Esophagus squamous epithelium (tissue), 5 donors: ENCODE measurements at regions not wholly inside any gene's neighbourhood (a gene's known extent, or its start where the extent isn't known, plus 50 kb on each side); places are given as distances from the start of the nearest gene placed in this dataset.

Experiments
- DNase-seq: peaks from one replicate; lab custom pipeline; 2025; lab: John Stamatoyannopoulos, UW
- H3K27ac ChIP-seq, 4 donors: fragments of 200-600 bp; sonication (generic); one replicate each; pipeline ENCODE4 v1.5.1; 2016 to 2019; ENCODE audit warnings: mild to moderate bottlenecking in 1 of 4
- H3K27me3 ChIP-seq, 4 donors: fragments of 200-600 bp; sonication (generic); 1 replicate in 3 of 4; 2 replicates in 1 of 4; pipeline versions ENCODE4 v1.5.1 to v1.6.0; 2017 to 2021; ENCODE audit warnings: antibody characterized with exemption in 1 of 4
- H3K36me3 ChIP-seq, 3 donors: fragments of 200-600 bp; sonication (generic); one replicate each; pipeline ENCODE4 v1.5.1; 2016 to 2019
- H3K4me1 ChIP-seq, 3 donors: fragments of 200-600 bp; sonication (generic); one replicate each; pipeline ENCODE4 v1.5.1; 2017 to 2019
- H3K4me3 ChIP-seq, 4 donors: fragments of 200-600 bp; sonication (generic); 1 replicate in 3 of 4; 2 replicates in 1 of 4; pipeline ENCODE4 v1.5.1; 2016 to 2019; ENCODE audit warnings: mild to moderate bottlenecking in 2 of 4, moderate library complexity in 1 of 4
- H3K9me3 ChIP-seq, 3 donors: fragments of 200-600 bp; sonication (generic); one replicate each; pipeline ENCODE4 v1.5.1; 2016 to 2019
- CTCF ChIP-seq, 6 experiments: fragments of 450-650 bp in 4 of 6; fragments of 200-600 bp in 2 of 6; sonication (generic) in 2 of 6; IDR thresholded peaks; one replicate each; pipeline ENCODE4 v1.5.1; 2016 to 2019; ENCODE audit warnings: antibody characterized with exemption in 6 of 6, mild to moderate bottlenecking in 4 of 6, moderate library complexity in 4 of 6
- POLR2A ChIP-seq, 4 donors: fragments of 450-650 bp; IDR thresholded peaks; one replicate each; pipeline ENCODE4 v1.6.1; 2017; ENCODE audit warnings: antibody characterized with exemption in 4 of 4, mild to moderate bottlenecking in 4 of 4, moderate library complexity in 3 of 4
- WGBS, 2 donors: methylation state at CpG; one replicate each; pipeline ENCODE4 v1.1.5; 2018; 5-methylcytosine and 5-hydroxymethylcytosine counted together
- intact Hi-C: fragments of 100-400 bp; cut with DNase I; formaldehyde crosslinking; loops from one replicate; pipeline ENCODE4 v1.15.0; 2022
- donor health status: DM: yes; HTN: yes; CAD: no.

DNA sequence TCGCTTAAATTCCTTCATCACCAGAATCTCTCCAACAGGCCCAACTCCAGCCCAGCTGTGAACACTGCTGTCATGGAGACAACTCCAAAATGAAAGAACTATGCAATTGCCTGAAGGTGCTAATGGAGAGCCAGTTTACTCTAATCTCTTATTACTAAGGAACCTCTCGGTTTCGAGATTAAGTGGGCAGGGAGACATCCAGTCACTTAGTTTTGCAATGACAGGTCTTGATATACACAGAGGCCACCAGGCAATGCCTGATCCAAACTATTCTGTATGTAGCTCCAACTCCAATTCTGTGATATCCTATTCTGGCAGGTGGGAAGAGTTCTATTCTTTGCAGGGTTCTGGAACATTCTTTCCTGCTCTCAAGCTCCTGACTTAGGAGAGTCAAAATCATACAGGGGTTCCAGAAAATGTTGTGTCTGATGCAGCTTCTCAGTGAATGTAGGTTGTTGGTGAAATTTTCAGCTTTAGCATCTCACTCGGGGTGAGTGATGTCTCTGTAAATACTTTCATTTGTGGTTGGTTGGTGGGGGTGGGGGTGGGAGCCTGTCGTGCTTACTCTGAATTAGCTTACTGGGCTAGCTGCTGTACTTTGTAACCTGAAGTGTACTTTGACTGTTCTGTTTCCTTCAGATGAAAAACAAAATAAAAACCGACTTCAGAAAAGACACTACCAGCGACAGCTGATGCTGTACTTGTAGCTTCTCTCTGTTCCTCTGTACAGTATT, 170.9 kb downstream of the PALM2AKAP2 start:
- H3K27ac ChIP-seq = no peak overlapping the region
- H3K27me3 ChIP-seq = no peaks in the 10 kb centered on the region
- intact Hi-C loops = no loop called here
- H3K36me3 ChIP-seq = no peaks in the 10 kb centered on the region
- TF ChIP-seq POLR2A (IDR thresholded peaks at IDR 0.05) (no peak), CTCF (IDR thresholded peaks at IDR 0.05) (no peak)
- no peak for DNase-seq
- no peaks in the 10 kb centered on the region for H3K9me3 ChIP-seq
- H3K4me3 ChIP-seq = no peak overlapping the region
- WGBS, 2 donors = 62 to 77% methylated on average over 5 to 7 of the region's 7 CpGs
- H3K4me1 ChIP-seq = no peaks in the 10 kb centered on the region

- Histone ChIP-seq H3K4me1 (no peaks in the 10 kb centered on the region), H3K27me3 (no peaks in the 10 kb centered on the region), H3K36me3 (no peaks in the 10 kb centered on the region), H3K9me3 (no peaks in the 10 kb centered on the region), H3K27ac (no peak overlapping the region), H3K4me3 (no peak overlapping the region)
- no peak for DNase-seq
- intact Hi-C loops = no loop called here
- 74 to 81% methylated on average over 4 to 5 of the region's 5 CpGs for WGBS, 2 donors
- TF ChIP-seq POLR2A (IDR thresholded peaks at IDR 0.05) (no peak), CTCF (IDR thresholded peaks at IDR 0.05) (no peak)
These were observed 173.3 kb downstream of the PALM2AKAP2 start for GRCh38 chr9:109953300-109953699.

DNA sequence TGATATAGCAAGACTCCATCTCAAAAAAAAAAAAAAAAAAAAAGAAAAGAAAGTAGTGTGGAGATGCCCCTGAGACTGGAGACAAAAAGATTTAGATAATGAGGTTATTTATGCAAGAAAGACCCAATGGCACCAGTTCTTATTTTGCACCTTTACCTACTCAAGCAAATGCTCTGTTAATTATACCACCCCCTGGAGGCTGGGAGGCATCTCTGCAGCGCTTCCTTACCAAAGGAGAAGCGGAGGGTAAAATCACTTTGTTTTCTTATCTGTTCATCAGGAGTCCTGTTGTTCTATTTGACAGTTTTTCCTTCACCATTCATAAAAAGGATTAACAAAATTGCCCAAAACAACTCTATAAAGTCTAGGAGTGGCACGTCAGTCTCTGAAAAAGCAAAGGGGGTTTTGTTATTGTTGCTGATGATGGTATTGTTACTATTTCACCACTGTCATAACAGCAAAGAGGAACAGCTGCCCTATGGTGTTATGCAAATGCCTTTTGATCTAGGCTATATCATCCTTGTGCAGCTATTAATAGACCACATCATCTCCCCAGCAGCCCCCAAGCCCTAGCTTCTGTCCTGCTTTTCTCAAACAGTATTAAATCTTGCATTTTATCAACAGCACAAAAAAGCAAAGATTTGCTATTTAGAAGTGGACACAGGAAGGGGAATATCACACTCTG, 174.0 kb downstream of the PALM2AKAP2 start:
- H3K4me1 ChIP-seq = no peaks in the 10 kb centered on the region
- no peaks in the 10 kb centered on the region for H3K27me3 ChIP-seq
- TF ChIP-seq CTCF (IDR thresholded peaks at IDR 0.05) (no peak), POLR2A (IDR thresholded peaks at IDR 0.05) (no peak)
- no peak for DNase-seq
- 90 to 91% methylated on average over 3 of the region's 3 CpGs for WGBS, 2 donors
- no peaks in the 10 kb centered on the region for H3K9me3 ChIP-seq
- H3K36me3 ChIP-seq = no peaks in the 10 kb centered on the region
- intact Hi-C loops = no loop called here
- H3K27ac ChIP-seq = no peak overlapping the region
- no peak overlapping the region for H3K4me3 ChIP-seq

GRCh38 chr9:109956717-109957440, 176.9 kb downstream of the PALM2AKAP2 start:
- Histone ChIP-seq H3K36me3 (no peaks in the 10 kb centered on the region), H3K27ac (no peak overlapping the region), H3K27me3 (no peaks in the 10 kb centered on the region), H3K4me1 (no peaks in the 10 kb centered on the region), H3K4me3 (no peak overlapping the region), H3K9me3 (no peaks in the 10 kb centered on the region)
- TF ChIP-seq POLR2A (IDR thresholded peaks at IDR 0.05) (no peak), CTCF (IDR thresholded peaks at IDR 0.05) (no peak)
- 29 to 32% methylated on average over 9 of the region's 9 CpGs for WGBS, 2 donors
- intact Hi-C loops = no loop called here
- DNase-seq = no peak

DNA sequence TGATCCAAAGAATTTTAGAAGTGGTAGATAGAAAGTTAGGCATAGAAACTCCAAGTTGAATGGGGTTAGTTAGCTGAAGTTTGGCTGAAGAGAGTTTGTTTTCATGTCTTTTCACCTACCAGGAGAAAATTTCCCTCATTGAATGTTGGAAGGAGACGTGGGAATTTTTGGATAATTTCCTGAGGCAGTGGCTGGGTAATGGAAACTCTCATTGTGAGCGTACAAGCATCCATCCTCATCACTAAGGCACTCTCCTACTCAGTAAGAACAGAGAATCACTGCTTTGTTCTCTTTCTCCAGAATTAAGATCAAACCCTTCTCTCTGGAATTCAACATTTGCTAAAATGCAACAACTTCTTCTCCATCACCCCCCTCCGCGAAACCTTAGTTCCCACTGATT, 179.7 kb downstream of the PALM2AKAP2 start:
- Histone ChIP-seq H3K36me3 (no peaks in the 10 kb centered on the region), H3K4me3 (no peak overlapping the region), H3K27me3 (no peaks in the 10 kb centered on the region), H3K27ac (no peak overlapping the region), H3K9me3 (no peaks in the 10 kb centered on the region), H3K4me1 (no peaks in the 10 kb centered on the region)
- no peak for DNase-seq
- WGBS, 2 donors = 82 to 85% methylated on average over 4 of the region's 4 CpGs
- intact Hi-C loops = no loop called here
- TF ChIP-seq POLR2A (IDR thresholded peaks at IDR 0.05) (no peak), CTCF (IDR thresholded peaks at IDR 0.05) (no peak)
